ENCODE measurements at regions not wholly inside any gene's neighbourhood (a gene's known extent, or its start where the extent isn't known, plus 50 kb on each side); places are given as distances from the start of the nearest gene placed in this dataset.

GRCh38 chr5:2686321-2687124, 65.0 kb downstream of the IRX2 start:
- TF ChIP-seq EZH2 (IDR thresholded peaks at IDR 0.05; ENCODE audit: low read length, unreplicated experiment) (no peak), CTCF (conservative IDR thresholded peaks at IDR 0.05; ENCODE audit: low read depth, low read length) (no peak)
